NCI-H774 (cell line): ENCODE measurements at regions not wholly inside any gene's neighbourhood (a gene's known extent, or its start where the extent isn't known, plus 50 kb on each side); places are given as distances from the start of the nearest gene placed in this dataset.
"Not testable (repeated sequence)": the region's sequence is repeated elsewhere in the genome, so short reads cannot be mapped to it uniquely, and the experiment has no call there.

ENCODE experiments used
- DNase-seq: peaks from one replicate; lab custom pipeline; 2025; lab: John Stamatoyannopoulos, UW

- DNase-seq, result no peak
Measured at GRCh38 chr3:35849496-35849895, 210.2 kb downstream of the ARPP21 start.

DNA sequence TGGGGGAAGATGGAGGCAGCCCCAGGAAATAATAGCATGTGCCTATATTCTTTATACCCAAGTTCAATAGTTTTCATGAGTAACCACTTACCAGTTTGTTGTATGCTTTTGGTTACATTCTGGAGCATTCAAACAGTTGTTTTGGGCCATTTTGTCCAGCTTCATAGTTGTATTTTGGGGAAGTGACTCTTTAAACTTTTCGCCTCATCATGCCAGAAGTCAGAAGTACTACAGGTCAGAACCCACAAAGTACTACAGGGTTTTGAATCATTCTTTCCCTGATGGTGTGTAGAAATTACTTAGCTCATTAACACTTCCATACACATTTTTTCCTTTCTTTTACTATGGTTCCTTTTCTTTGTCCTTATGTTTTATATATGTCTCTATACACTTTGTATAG is 210.6 kb downstream of the ARPP21 start:
- no peak for DNase-seq

DNA sequence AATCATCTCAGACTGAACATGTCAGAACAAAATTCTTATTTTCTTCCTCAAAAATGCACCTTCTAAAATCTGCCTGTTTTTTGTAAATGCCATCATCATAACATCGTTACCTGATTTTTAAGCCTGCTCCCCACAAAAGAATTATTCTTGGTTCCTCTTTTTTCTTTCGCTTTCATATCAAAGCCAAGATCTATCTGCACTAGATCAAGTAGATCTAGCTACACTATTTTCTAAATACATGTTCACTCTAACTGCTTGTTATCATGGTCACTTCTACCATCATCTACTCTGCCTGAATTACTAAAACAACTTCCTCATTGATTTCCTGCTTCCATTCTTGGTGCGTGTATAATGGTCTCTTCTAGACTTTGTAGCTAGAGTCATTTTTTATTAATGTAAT is 217.7 kb downstream of the ARPP21 start:
- DNase-seq, result no peak

GRCh38 chr3:35862057-35862456 is 222.7 kb downstream of the ARPP21 start:
- no peak for DNase-seq

- DNase-seq, result no peak
Measured at GRCh38 chr3:35864871-35865270, 225.5 kb downstream of the ARPP21 start.

- DNase-seq, result no peak
Measured at GRCh38 chr3:35867791-35868190, 228.5 kb downstream of the ARPP21 start.

DNA sequence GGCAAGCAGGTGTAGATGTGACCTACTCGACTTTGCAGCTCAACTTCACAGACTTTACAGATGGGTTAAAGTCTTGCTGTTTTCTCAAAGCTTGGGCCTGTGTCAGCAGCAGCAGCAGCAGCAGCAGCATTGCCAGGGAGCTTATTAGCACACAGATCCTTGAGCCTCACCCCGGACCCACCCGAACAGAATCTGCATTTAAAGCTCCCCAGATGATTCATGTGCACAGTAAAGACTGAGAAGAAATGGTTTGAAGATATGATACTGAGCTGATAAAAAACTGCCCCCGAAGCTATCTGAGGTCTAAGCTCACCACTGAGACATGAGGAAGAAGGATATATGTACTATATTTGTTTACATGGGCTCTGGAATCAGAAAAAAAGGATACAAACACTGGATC is 231.7 kb downstream of the ARPP21 start:
- no peak for DNase-seq

DNA sequence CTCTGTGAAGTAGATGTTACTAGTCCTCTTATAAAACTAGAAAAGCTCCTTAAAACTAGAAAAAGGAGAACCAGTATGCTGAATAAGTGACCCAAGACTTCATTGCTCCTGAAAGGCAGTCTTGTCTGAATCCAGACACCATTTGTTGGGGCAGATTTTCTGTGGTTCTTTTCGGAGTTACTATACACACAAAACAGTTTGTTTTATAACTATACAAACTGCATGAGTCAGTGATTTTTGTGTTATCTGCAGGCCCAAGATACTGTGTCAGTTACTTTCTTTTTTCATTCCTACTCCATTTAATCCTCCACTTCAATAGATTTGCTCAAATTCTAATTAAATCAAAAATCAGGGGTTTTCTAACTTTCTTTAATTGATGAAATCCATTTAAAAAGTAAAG is 244.6 kb downstream of the ARPP21 start:
- DNase-seq, result no peak

DNA sequence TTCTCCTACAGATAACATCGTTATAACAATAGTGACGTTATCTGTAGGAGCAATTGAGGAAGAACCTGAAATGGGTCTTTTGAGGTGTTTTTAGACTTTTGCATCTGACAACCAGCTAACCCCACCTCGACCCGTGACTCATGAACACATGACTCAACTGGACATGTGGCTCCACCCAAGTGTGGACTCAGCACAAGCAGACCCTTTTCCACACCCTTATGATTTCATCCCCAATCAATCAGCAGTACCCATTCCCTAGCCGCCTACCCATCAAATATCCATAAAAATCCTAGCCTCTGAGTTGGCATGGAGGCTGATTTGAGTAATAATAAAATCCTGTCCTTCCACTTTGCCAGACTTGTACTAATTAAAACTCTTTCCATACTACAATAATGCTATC is 255.4 kb downstream of the ARPP21 start:
- no peak for DNase-seq

DNA sequence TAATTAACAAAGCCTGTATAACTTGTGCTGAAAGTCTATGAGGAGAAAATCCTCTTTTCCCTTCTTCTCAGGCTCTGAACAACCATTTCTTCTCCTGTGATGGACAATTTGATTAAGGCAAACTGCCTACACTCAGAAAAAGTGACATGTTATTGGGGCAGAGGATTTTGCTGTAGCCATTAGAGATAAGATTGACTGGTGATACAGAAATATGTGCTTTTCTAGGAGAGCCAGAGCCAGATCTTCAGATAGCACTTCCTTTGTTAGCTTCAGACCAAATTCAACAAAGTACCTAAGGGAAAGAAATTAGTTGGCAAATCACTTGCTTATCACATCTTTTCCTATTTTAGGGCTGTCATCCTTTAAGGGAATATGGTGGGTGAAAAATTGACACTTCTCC is 259.9 kb downstream of the ARPP21 start:
- DNase-seq, result no peak

DNA sequence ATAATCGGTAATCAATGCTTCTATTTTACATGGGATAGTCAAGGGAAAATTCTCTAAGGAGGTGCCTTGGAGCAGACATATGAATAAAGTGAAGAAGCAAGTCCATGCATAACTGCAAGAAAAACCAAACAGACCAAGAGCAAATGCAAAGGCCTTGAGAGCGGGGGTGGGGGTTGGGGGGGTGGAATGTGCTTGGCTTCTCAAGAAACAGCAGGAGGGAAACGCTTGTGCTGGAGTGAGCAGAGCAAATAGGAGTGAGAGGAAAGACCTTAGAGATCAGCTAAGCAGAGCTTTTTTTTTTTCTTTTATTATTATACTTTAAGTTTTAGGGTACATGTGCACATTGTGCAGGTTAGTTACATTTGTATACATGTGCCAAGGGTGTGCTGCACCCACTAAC is 260.8 kb downstream of the ARPP21 start:
- no peak for DNase-seq

GRCh38 chr3:35908366-35909232 is 269.3 kb downstream of the ARPP21 start:
- peak; percentile 1 for DNase-seq

DNA sequence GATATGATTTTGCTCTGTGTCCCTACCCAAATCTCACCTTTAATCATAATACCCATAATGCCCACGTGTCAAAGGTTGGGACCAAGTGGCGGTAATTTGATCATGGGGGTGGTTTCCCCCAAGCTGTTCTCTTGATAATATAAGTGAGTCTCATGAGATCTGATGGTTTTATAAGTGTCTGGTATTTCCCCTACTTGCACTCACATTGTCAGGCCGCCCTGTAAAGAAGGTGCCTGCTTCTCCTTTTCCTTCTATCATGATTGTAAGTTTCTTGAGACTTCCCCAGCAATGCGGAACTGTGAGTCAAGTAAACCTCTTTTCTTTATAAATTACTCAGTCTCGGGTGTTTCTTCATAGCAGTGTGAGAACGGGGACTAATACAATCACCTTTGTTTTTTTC is 279.8 kb downstream of the ARPP21 start:
- DNase-seq, result no peak

- DNase-seq, result no peak
Measured at GRCh38 chr3:35921718-35922117, 282.4 kb downstream of the ARPP21 start.

GRCh38 chr3:35924070-35924469 is 284.7 kb downstream of the ARPP21 start:
- not testable (repeated sequence) for DNase-seq

DNA sequence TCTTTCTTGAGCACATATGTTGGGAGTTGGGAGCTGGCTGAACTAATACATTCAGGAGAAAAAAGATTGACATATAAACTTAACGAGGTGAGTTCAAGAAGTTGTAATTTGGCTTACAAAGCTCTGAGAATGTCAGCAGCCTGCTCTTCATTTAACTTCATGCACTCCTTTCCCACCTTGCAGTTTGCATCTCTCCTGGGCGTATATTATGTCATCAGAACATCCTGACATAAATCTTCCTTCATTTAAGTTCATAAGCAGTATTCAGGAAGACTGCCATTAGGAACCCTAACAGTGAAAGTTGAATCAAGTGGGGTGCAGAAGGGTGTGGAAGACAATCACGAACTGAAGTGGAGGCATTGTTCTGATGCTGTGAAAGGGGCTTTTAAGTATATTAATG is 288.1 kb downstream of the ARPP21 start:
- DNase-seq, result no peak

GRCh38 chr3:35929158-35929557 is 289.8 kb downstream of the ARPP21 start:
- DNase-seq, result no peak

DNA sequence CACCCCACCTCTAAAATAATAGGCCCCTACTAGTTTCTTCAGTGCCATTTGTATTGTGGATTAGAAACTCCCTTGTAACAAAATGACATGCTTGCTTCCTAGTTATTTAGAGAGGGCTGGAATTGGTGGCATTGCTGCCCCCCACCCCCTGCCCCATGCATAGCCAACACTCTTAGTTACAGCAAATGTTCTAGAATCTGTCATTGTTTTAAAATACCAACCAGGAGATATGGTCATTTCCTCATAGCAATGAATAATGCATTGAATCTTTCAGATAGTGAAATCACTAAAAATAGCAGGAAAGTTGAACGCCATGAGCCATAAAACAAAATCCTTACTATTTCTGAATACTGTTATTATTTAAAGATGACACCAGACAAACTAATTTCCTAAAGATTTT is 292.5 kb downstream of the ARPP21 start:
- no peak for DNase-seq

- DNase-seq, result no peak
Measured at GRCh38 chr3:35932995-35933394, 293.7 kb downstream of the ARPP21 start.

DNA sequence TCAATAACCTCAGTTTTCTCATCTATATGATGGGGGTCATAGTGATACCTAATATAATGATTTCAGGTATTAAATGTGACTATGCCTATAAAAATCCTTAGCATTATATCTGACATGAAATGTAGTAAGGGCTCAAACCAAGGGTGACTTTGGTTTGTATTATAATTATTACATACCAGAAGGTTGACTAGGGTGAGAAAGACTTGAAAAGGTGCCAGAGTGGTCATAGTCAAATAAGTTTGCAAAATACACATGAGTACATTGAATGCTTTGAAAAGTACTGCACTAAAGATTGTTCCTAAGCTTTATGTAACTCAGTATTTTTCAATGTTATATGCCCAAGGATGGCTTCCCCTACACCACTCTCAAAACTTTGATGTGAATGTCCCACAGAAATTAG is 297.2 kb downstream of the ARPP21 start:
- no peak for DNase-seq

GRCh38 chr3:35944926-35945710 is 305.8 kb downstream of the ARPP21 start:
- DNase-seq, result no peak

DNA sequence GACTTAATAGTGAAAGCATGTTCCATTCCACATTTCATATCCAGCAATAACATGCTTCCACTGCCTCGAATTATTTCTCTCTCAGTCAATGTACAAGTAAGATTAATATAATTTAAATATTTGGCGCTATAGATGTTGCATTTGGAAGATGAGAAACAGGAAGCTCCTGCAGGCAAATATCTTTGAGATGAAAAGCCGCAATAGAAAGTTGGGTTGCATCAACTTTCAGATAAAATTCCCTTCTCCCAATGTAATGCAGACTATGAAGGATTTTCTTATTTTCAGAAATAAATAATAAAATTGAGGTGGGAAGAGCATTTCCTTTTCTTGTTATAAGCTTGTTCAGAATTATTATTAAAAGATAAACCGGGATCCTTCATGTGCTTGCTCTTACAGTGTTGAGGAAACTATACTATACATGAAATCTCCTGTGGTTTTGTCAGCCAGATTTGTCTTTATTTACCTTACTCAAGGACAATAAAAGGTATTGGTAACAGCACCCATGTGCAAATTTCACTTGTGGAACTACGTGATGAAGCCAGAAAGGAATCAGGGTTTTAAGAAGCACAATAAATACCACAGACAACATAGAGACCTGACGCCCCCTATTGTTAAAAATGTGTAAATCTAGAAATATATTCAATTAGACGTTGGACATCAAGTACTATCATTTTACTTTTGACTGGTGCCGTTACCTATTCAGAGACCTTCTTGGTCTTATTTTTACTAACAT is 307.0 kb downstream of the ARPP21 start:
- DNase-seq, result no peak
